PC-9 (cell line): ENCODE measurements at regions not wholly inside any gene's neighbourhood (a gene's known extent, or its start where the extent isn't known, plus 50 kb on each side); places are given as distances from the start of the nearest gene placed in this dataset.

ENCODE experiments used
- BruUV-seq: library from RNA; stranded (reverse); fragments of 400-500 nt; replicated peaks from 2 replicates; lab custom pipeline; 2021; lab: Mats Ljungman, UMichigan
- CTCF ChIA-PET: fragments of 300-600 bp; sonication (Branson Sonifier 250); formaldehyde crosslinking; loops from one replicate; lab custom pipeline; 2022; ENCODE audit warnings: antibody characterized with exemption; lab: Charles Lee
- POLR2A ChIA-PET: fragments of 300-600 bp; sonication (Branson Sonifier 250); formaldehyde crosslinking; loops from one replicate; lab custom pipeline; 2022; ENCODE audit warnings: antibody characterized with exemption; ENCODE audit not compliant: unreplicated experiment; lab: Charles Lee
- DNase-seq, 2 experiments: peaks; one replicate each; pipeline versions ENCODE4 v3.0.0 to v3.0.0-alpha.2; 2015 to 2022; ENCODE audit warnings: mixed read lengths in 1 of 2
- H2AFZ ChIP-seq: fragments of 200-600 bp; sonication (generic); 2 replicates; pipeline ENCODE4 v1.8.1; 2017; ENCODE audit warnings: antibody characterized with exemption
- H3F3A ChIP-seq: fragments of 200-600 bp; sonication (generic); 2 replicates; pipeline ENCODE4 v1.8.1; 2017; ENCODE audit warnings: antibody characterized with exemption, mild to moderate bottlenecking, low read depth; ENCODE audit not compliant: insufficient read depth
- H3K27ac ChIP-seq: fragments of 200-600 bp; sonication (generic); 2 replicates; pipeline ENCODE4 v1.6.1; 2016; ENCODE audit warnings: mixed run types
- H3K27me3 ChIP-seq: fragments of 200-600 bp; sonication (generic); 2 replicates; pipeline ENCODE4 v1.6.1; 2016; ENCODE audit warnings: low read depth, mixed run types; ENCODE audit not compliant: insufficient read depth
- H3K36me3 ChIP-seq: fragments of 200-600 bp; sonication (generic); 2 replicates; pipeline ENCODE4 v1.6.1; 2016; ENCODE audit warnings: low read depth, mixed run types
- H3K4me1 ChIP-seq: fragments of 200-600 bp; sonication (generic); replicated peaks from 2 replicates; pipeline ENCODE4 v1.6.1; 2016; ENCODE audit warnings: mixed run types; ENCODE audit not compliant: insufficient read depth
- H3K4me2 ChIP-seq: fragments of 200-600 bp; sonication (generic); 2 replicates; pipeline ENCODE4 v1.6.1; 2017; ENCODE audit warnings: mixed run types
- H3K4me3 ChIP-seq: fragments of 200-600 bp; sonication (generic); 2 replicates; pipeline ENCODE4 v1.6.1; 2016; ENCODE audit warnings: mixed run types
- H3K79me2 ChIP-seq: fragments of 200-600 bp; sonication (generic); 2 replicates; pipeline ENCODE4 v1.6.1; 2017; ENCODE audit warnings: low read depth, mixed run types
- H3K9me2 ChIP-seq: fragments of 200-600 bp; sonication (generic); 2 replicates; pipeline ENCODE4 v1.8.1; 2017; ENCODE audit warnings: mild to moderate bottlenecking; ENCODE audit not compliant: insufficient read depth
- H3K9me3 ChIP-seq: fragments of 200-600 bp; sonication (generic); 2 replicates; pipeline ENCODE4 v1.8.1; 2016; ENCODE audit warnings: low read depth; ENCODE audit not compliant: insufficient read depth
- H4K20me1 ChIP-seq: fragments of 200-600 bp; sonication (generic); 2 replicates; pipeline ENCODE4 v1.8.1; 2017; ENCODE audit not compliant: insufficient read depth
- CTCF ChIP-seq: fragments of 200-600 bp; sonication (generic); conservative IDR thresholded peaks from 2 replicates; pipeline ENCODE4 v1.6.1; 2017; ENCODE audit warnings: mixed run types, antibody characterized with exemption, mild to moderate bottlenecking, moderate library complexity
- EZH2 ChIP-seq: fragments of 200-600 bp; sonication (generic); IDR thresholded peaks from 2 replicates; pipeline ENCODE4 v1.8.0; 2017; ENCODE audit warnings: antibody characterized with exemption, low read depth
- intact Hi-C: fragments of 100-400 bp; cut with micrococcal nuclease; formaldehyde crosslinking; loops from one replicate; pipeline ENCODE4 v1.10.0; 2022; ENCODE audit not compliant: unreplicated experiment

DNA sequence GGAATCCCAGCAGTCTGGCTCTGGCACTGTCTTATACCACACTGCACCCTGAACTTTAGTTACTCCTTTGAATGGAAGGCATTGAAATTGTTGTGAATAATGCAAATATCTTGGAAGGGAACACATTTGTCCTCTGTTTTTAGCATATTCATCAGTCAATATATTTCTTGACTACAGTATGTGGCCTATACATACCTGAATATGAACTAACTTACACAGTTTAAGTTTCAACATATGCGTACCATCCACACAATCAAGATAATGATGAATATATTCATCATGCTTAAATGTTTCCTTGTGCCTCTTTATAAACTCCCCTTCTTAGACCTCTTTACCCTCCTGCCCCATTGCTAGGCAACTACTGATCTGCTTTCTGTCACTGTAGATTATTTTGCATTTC, 145.7 kb upstream of the ESX1 start:
- no peak overlapping the region for H3K4me3 ChIP-seq
- intact Hi-C loops: no loop called here
- H3K79me2 ChIP-seq: no peaks in the 10 kb centered on the region
- H3K4me1 ChIP-seq: no peaks in the 10 kb centered on the region
- H3F3A ChIP-seq: no peaks in the 10 kb centered on the region
- no peak for DNase-seq
- H2AFZ ChIP-seq: no peak overlapping the region
- H3K27me3 ChIP-seq: no peaks in the 10 kb centered on the region
- H3K27ac ChIP-seq: no peak overlapping the region
- TF ChIP-seq EZH2: no peak
- TF ChIP-seq CTCF: no peak
- no peak overlapping the region for H3K4me2 ChIP-seq
- H3K9me3 ChIP-seq: no peaks in the 10 kb centered on the region
- no TSS peak for BruUV-seq
- no peaks in the 10 kb centered on the region for H4K20me1 ChIP-seq
- H3K36me3 ChIP-seq: no peaks in the 10 kb centered on the region
- ChIA-PET POLR2A (no interaction called here), CTCF (no interaction called here)
- H3K9me2 ChIP-seq: no peaks in the 10 kb centered on the region

DNA sequence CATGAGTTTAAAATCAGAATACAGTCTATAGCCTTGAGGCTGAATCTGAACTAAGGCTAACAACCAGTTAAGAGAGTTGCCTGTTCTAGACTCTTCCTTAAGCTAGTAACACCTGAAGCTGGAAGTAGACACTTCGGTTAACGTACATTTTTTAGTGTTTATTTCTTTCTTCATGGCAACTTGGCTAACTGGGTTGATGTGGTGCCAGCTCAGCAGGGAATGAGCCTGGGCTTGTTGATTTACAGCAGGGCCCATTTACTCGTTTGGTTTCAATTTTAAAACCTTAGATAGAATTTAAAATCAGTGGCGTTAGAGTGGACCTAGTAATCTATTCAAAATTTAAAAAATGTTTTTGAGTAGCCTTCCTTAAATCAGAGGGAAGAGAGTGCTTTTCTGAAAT, 137.6 kb upstream of the ESX1 start:
- Histone ChIP-seq H3K4me3 (no peak overlapping the region), H3K4me2 (no peak overlapping the region), H3K27ac (no peak overlapping the region), H3F3A (no peaks in the 10 kb centered on the region), H4K20me1 (no peaks in the 10 kb centered on the region), H3K27me3 (no peaks in the 10 kb centered on the region), H3K4me1 (no peaks in the 10 kb centered on the region), H3K36me3 (no peaks in the 10 kb centered on the region), H3K9me2 (no peaks in the 10 kb centered on the region), H3K9me3 (no peaks in the 10 kb centered on the region), H3K79me2 (no peaks in the 10 kb centered on the region), H2AFZ (no peak overlapping the region)
- no peak for DNase-seq
- intact Hi-C loops: no loop called here
- POLR2A ChIA-PET: no interaction called here
- CTCF ChIA-PET: no interaction called here
- no TSS peak for BruUV-seq
- no peak for TF ChIP-seq CTCF
- no peak for TF ChIP-seq EZH2

- no peaks in the 10 kb centered on the region for H3K79me2 ChIP-seq
- no peaks in the 10 kb centered on the region for H3K9me2 ChIP-seq
- no peak for TF ChIP-seq EZH2
- TF ChIP-seq CTCF: no peak
- no peaks in the 10 kb centered on the region for H3K27me3 ChIP-seq
- H3K4me3 ChIP-seq: no peak overlapping the region
- no peak overlapping the region for H3K27ac ChIP-seq
- no peaks in the 10 kb centered on the region for H3K36me3 ChIP-seq
- CTCF ChIA-PET: no interaction called here
- no peak overlapping the region for H3K4me2 ChIP-seq
- no peak for DNase-seq
- no peaks in the 10 kb centered on the region for H3F3A ChIP-seq
- H3K4me1 ChIP-seq: no peaks in the 10 kb centered on the region
- no peak overlapping the region for H2AFZ ChIP-seq
- POLR2A ChIA-PET: no interaction called here
- BruUV-seq: no TSS peak
- no peaks in the 10 kb centered on the region for H3K9me3 ChIP-seq
- H4K20me1 ChIP-seq: no peaks in the 10 kb centered on the region
- intact Hi-C loops: no loop called here
Measured at GRCh38 chrX:104391906-104392305, 137.2 kb upstream of the ESX1 start.
